ENCODE measurements at regions not wholly inside any gene's neighbourhood (a gene's known extent, or its start where the extent isn't known, plus 50 kb on each side); places are given as distances from the start of the nearest gene placed in this dataset.
"Not testable (repeated sequence)": the region's sequence is repeated elsewhere in the genome, so short reads cannot be mapped to it uniquely, and the experiment has no call there.

DNA sequence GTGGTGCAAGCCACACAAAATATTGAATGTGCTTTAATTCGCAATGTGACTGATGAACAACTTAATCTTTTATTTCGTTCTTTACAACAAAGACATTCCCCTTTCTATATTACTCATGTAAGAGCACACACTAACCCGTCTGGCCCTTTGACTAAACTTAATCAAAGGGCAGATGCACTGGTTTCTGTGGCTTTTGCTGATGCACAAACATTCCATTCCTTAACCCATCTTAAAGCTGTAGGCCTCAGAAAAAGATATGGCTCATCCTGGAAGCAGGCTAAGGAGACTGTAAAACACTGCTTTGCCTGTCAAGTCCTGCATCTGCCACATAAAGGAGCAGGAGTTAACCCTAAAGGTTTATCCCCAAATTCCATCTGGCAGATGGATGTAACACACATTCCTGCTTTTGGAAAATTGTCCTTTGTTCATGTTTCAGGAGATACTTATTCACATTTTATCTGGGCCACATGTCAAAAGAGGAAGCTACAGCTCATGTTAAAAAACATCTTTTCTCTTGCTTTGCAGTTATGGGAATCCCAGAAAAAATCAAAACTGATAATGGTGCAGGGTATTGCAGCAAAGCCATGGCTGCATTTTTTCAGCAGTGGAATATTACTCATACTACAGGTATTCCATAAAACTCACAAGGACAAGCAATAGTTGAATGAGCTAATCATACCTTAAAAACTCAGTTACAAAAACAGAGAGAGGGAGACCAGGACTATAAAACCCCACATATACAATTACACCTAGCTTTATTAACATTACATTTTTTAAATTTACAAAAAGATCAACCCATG, 137.2 kb downstream of the AHSP start:
- BruUV-seq (replicated peaks) = no TSS peak
- intact Hi-C loops (cut with micrococcal nuclease; ENCODE audit: unreplicated experiment) = no loop called here
- DNase-seq = no peak
- H3K4me1 Mint-ChIP-seq (ENCODE audit: low read depth, unreplicated experiment) = no peaks in the 10 kb centered on the region
- H3K36me3 Mint-ChIP-seq (ENCODE audit: insufficient read depth, unreplicated experiment) = no peaks in the 10 kb centered on the region
- no peak overlapping the region for H3K27ac Mint-ChIP-seq (ENCODE audit: unreplicated experiment)
- H3K9me3 Mint-ChIP-seq (ENCODE audit: low read depth, unreplicated experiment) = peaks cover 4% of the 10 kb centered on the region
- CTCF ChIA-PET = no interaction called here
- no peak overlapping the region for H3K4me3 Mint-ChIP-seq (ENCODE audit: low read depth, unreplicated experiment)
- TF ChIP-seq, protein P1, sequence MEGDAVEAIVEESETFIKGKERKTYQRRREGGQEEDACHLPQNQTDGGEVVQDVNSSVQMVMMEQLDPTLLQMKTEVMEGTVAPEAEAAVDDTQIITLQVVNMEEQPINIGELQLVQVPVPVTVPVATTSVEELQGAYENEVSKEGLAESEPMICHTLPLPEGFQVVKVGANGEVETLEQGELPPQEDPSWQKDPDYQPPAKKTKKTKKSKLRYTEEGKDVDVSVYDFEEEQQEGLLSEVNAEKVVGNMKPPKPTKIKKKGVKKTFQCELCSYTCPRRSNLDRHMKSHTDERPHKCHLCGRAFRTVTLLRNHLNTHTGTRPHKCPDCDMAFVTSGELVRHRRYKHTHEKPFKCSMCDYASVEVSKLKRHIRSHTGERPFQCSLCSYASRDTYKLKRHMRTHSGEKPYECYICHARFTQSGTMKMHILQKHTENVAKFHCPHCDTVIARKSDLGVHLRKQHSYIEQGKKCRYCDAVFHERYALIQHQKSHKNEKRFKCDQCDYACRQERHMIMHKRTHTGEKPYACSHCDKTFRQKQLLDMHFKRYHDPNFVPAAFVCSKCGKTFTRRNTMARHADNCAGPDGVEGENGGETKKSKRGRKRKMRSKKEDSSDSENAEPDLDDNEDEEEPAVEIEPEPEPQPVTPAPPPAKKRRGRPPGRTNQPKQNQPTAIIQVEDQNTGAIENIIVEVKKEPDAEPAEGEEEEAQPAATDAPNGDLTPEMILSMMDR (IDR thresholded peaks at IDR 0.05; ENCODE audit: unreplicated experiment) = no peak
- no peaks in the 10 kb centered on the region for H3K27me3 Mint-ChIP-seq (ENCODE audit: unreplicated experiment)

DNA sequence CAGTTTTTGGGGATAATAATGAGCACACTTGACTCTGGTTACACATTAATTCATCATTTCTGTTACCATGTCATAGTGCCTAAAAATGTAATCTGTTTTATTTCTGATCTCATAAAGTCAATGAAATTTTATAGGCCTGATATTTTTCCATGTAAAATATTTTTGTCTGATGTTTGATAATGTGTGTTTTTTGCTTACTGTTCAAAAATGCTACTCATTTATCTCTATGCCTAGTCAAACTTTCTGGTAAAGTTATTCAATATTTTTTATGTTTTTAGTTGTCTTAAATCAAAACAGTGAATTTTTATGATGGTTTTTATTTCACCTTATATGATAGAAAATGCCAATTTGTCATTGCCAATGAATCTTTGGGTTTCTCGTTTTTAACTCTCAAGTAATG, 147.0 kb downstream of the AHSP start:
- Mint-ChIP-seq H3K4me1 (ENCODE audit: low read depth, unreplicated experiment) (no peaks in the 10 kb centered on the region), H3K27ac (ENCODE audit: unreplicated experiment) (no peak overlapping the region), H3K36me3 (ENCODE audit: insufficient read depth, unreplicated experiment) (no peaks in the 10 kb centered on the region), H3K9me3 (ENCODE audit: low read depth, unreplicated experiment) (peaks cover 11% of the 10 kb centered on the region), H3K27me3 (ENCODE audit: unreplicated experiment) (no peaks in the 10 kb centered on the region), H3K4me3 (ENCODE audit: low read depth, unreplicated experiment) (no peak overlapping the region)
- CTCF ChIA-PET = no interaction called here
- DNase-seq = no peak
- intact Hi-C loops (cut with micrococcal nuclease; ENCODE audit: unreplicated experiment) = loop anchor here (10.0 kb wide), 1 partner anchor 50 kb away; no protein-coding TSS in a partner anchor
- TF ChIP-seq, protein P1 (IDR thresholded peaks at IDR 0.05; ENCODE audit: unreplicated experiment) = no peak
- BruUV-seq (replicated peaks) = no TSS peak

DNA sequence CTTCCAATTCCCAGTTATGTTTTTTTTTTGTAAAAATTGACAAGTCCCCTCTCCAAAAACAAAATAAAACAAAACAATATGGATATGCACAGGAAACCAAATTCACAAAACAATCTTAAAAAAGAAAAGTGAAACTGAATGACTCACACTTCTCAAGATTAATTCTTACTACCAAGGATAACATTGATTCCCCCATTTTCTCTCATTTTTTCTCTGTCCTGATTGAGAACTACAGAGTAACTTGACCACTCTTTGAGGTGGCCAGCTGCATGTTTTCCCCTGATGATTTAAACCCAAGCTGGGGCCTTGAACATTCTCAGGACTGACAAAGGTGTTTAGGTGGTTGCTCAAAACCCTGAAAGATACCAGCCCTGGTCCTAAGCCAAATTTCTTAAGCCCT, 149.0 kb downstream of the AHSP start:
- Mint-ChIP-seq H3K9me3 (ENCODE audit: low read depth, unreplicated experiment) (peaks cover 6% of the 10 kb centered on the region), H3K4me3 (ENCODE audit: low read depth, unreplicated experiment) (no peak overlapping the region), H3K27me3 (ENCODE audit: unreplicated experiment) (no peaks in the 10 kb centered on the region), H3K27ac (ENCODE audit: unreplicated experiment) (no peak overlapping the region), H3K36me3 (ENCODE audit: insufficient read depth, unreplicated experiment) (no peaks in the 10 kb centered on the region), H3K4me1 (ENCODE audit: low read depth, unreplicated experiment) (no peaks in the 10 kb centered on the region)
- no TSS peak for BruUV-seq (replicated peaks)
- DNase-seq = no peak
- TF ChIP-seq, protein P1 (IDR thresholded peaks at IDR 0.05; ENCODE audit: unreplicated experiment) = no peak
- intact Hi-C loops (cut with micrococcal nuclease; ENCODE audit: unreplicated experiment) = loop anchor here (10.0 kb wide), 1 partner anchor 48 kb away; no protein-coding TSS in a partner anchor
- CTCF ChIA-PET = no interaction called here

DNA sequence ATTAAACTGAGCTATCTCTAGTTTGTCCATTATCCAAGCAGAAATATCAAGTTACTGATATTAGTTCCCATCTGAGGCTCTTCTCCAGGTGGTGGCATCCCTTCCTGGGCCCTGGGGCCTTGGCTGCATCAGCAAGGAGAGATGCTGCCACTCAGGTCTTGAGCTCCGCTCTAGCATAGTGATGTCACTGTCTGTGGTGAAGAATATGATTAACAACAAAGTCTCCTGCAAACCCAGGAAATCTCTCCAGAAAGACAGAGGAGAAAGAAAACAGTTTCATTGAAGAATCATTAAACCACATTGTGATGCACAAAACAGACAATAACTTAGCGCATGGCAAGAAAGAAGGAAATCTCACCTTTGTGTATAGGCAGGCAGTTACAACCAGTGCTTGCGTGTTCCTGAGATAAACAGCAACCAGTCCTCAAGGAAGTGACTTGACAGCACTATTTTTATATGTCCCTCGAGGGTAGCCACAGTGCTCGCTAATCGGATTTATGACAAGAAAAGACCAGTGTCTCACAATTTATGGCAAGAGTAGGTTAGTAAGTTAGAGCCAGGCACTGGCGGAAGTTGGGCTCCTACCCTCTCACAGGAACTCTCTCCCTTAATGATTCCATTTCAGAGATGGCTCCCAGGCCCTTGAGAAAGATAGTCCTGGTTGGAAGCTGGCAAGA, 151.1 kb downstream of the AHSP start:
- no TSS peak for BruUV-seq (replicated peaks)
- H3K27ac Mint-ChIP-seq (ENCODE audit: unreplicated experiment) = no peak overlapping the region
- no peaks in the 10 kb centered on the region for H3K27me3 Mint-ChIP-seq (ENCODE audit: unreplicated experiment)
- intact Hi-C loops (cut with micrococcal nuclease; ENCODE audit: unreplicated experiment) = loop anchor here (10.0 kb wide), 1 partner anchor 46 kb away; no protein-coding TSS in a partner anchor
- H3K36me3 Mint-ChIP-seq (ENCODE audit: insufficient read depth, unreplicated experiment) = no peaks in the 10 kb centered on the region
- no peaks in the 10 kb centered on the region for H3K4me1 Mint-ChIP-seq (ENCODE audit: low read depth, unreplicated experiment)
- CTCF ChIA-PET = no interaction called here
- TF ChIP-seq, protein P1 (IDR thresholded peaks at IDR 0.05; ENCODE audit: unreplicated experiment) = no peak
- H3K4me3 Mint-ChIP-seq (ENCODE audit: low read depth, unreplicated experiment) = no peak overlapping the region
- H3K9me3 Mint-ChIP-seq (ENCODE audit: low read depth, unreplicated experiment) = peaks cover 7% of the 10 kb centered on the region
- no peak for DNase-seq

DNA sequence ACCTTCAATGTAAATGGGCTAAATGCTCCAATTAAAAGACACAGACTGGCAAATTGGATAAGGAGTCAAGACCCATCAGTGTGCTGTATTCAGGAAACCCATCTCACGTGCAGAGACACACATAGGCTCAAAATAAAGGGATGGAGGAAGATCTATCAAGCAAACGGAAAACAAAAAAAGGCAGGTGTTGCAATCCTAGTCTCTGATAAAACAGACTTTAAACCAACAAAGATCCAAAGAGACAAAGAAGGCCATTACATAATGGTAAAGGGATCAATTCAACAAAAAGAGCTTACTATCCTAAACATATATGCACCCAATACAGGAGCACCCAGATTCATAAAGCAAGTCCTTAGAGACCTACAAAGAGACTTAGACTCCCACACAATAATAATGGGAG, 161.6 kb downstream of the AHSP start:
- CTCF ChIA-PET; H3K4me3 Mint-ChIP-seq (ENCODE audit: low read depth, unreplicated experiment); intact Hi-C loops (cut with micrococcal nuclease; ENCODE audit: unreplicated experiment); DNase-seq; BruUV-seq (replicated peaks); H3K36me3 Mint-ChIP-seq (ENCODE audit: insufficient read depth, unreplicated experiment); H3K27ac Mint-ChIP-seq (ENCODE audit: unreplicated experiment); H3K27me3 Mint-ChIP-seq (ENCODE audit: unreplicated experiment); H3K4me1 Mint-ChIP-seq (ENCODE audit: low read depth, unreplicated experiment): not testable (repeated sequence)
- H3K9me3 Mint-ChIP-seq (ENCODE audit: low read depth, unreplicated experiment) = peaks cover 12% of the 10 kb centered on the region

DNA sequence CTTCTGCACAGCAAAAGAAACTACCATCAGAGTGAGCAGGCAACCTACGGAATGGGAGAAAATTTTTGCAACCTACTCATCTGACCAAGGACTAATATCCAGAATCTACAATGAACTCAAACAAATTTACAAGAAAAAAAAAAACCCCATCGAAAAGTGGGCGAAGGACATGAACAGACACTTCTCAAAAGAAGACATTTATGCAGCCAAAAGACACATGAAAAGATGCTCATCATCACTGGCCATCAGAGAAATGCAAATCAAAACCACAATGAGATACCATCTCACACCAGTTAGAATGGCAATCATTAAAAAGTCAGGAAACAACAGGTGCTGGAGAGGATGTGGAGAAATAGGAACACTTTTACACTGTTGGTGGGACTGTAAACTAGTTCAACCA, 164.6 kb downstream of the AHSP start:
- CTCF ChIA-PET; H3K27ac Mint-ChIP-seq (ENCODE audit: unreplicated experiment); BruUV-seq (replicated peaks); H3K36me3 Mint-ChIP-seq (ENCODE audit: insufficient read depth, unreplicated experiment); H3K4me3 Mint-ChIP-seq (ENCODE audit: low read depth, unreplicated experiment); DNase-seq; H3K27me3 Mint-ChIP-seq (ENCODE audit: unreplicated experiment); H3K9me3 Mint-ChIP-seq (ENCODE audit: low read depth, unreplicated experiment); H3K4me1 Mint-ChIP-seq (ENCODE audit: low read depth, unreplicated experiment): not testable (repeated sequence)
- intact Hi-C loops (cut with micrococcal nuclease; ENCODE audit: unreplicated experiment) = loop anchor here (10.0 kb wide), 1 partner anchor 238 kb away; the partner anchor contains the start of gene ARMC5
